Peyer's patch (tissue), 4 donors: ENCODE measurements at regions not wholly inside any gene's neighbourhood (a gene's known extent, or its start where the extent isn't known, plus 50 kb on each side); places are given as distances from the start of the nearest gene placed in this dataset.

ENCODE experiments used
- DNase-seq, 3 donors: peaks; one replicate each; pipeline ENCODE4 v3.0.0-alpha.2; 2017 to 2019
- H3K27ac ChIP-seq, 4 donors: fragments of 200-600 bp; sonication (generic); one replicate each; pipeline ENCODE4 v1.5.1; 2016 to 2019
- H3K27me3 ChIP-seq, 2 donors: fragments of 200-600 bp; sonication (generic); one replicate each; pipeline ENCODE4 v1.5.1; 2019
- H3K36me3 ChIP-seq, 3 donors: fragments of 200-600 bp; sonication (generic); one replicate each; pipeline ENCODE4 v1.5.1; 2016 to 2019
- H3K4me1 ChIP-seq, 4 donors: fragments of 200-600 bp; sonication (generic); one replicate each; pipeline ENCODE4 v1.5.1; 2016 to 2019
- H3K4me3 ChIP-seq, 4 donors: fragments of 200-600 bp; sonication (generic); 1 replicate in 3 of 4; 2 replicates in 1 of 4; pipeline ENCODE4 v1.5.1; 2016 to 2019; ENCODE audit warnings: mild to moderate bottlenecking in 1 of 4
- H3K9me3 ChIP-seq, 4 donors: fragments of 200-600 bp; sonication (generic); one replicate each; pipeline ENCODE4 v1.5.1; 2016 to 2019; ENCODE audit warnings: mild to moderate bottlenecking in 1 of 4
- CTCF ChIP-seq, 6 experiments: fragments of 450-650 bp in 4 of 6; fragments of 200-600 bp in 2 of 6; sonication (generic) in 1 of 6; IDR thresholded peaks; one replicate each; pipeline ENCODE4 v1.5.1; 2017 to 2019; ENCODE audit warnings: antibody characterized with exemption in 6 of 6, mild to moderate bottlenecking in 3 of 6, moderate library complexity in 1 of 6
- POLR2A ChIP-seq, 2 donors: fragments of 450-650 bp; IDR thresholded peaks; one replicate each; pipeline ENCODE4 v1.5.1; 2017; ENCODE audit warnings: antibody characterized with exemption in 2 of 2, mild to moderate bottlenecking in 2 of 2, moderate library complexity in 2 of 2

GRCh38 chr4:134393592-134393991, 192.0 kb upstream of the PABPC4L start:
- no peak for DNase-seq
- no peaks in the 10 kb centered on the region for H3K27me3 ChIP-seq

GRCh38 chr4:134390319-134390718, 188.7 kb upstream of the PABPC4L start:
- H3K4me3 ChIP-seq, result no peak overlapping the region
- H3K27ac ChIP-seq, result no peak overlapping the region
- H3K27me3 ChIP-seq, result no peaks in the 10 kb centered on the region
- TF ChIP-seq CTCF (IDR thresholded peaks at IDR 0.05) (no peak), POLR2A (IDR thresholded peaks at IDR 0.05) (no peak)
- no peaks in the 10 kb centered on the region for H3K9me3 ChIP-seq
- H3K4me1 ChIP-seq, result no peaks in the 10 kb centered on the region
- no peak for DNase-seq
- H3K36me3 ChIP-seq, result no peaks in the 10 kb centered on the region

More at GRCh38 chr4:134393592-134393991, 192.0 kb upstream of the PABPC4L start:
- H3K36me3 ChIP-seq, result no peaks in the 10 kb centered on the region
- TF ChIP-seq POLR2A (IDR thresholded peaks at IDR 0.05) (no peak), CTCF (IDR thresholded peaks at IDR 0.05) (no peak)
- H3K4me3 ChIP-seq, result no peak overlapping the region
- H3K4me1 ChIP-seq, result no peaks in the 10 kb centered on the region
- no peak overlapping the region for H3K27ac ChIP-seq
- H3K9me3 ChIP-seq, result no peaks in the 10 kb centered on the region

- DNase-seq, result no peak
- Histone ChIP-seq H3K9me3 (no peaks in the 10 kb centered on the region), H3K4me1 (no peaks in the 10 kb centered on the region), H3K27ac (no peak overlapping the region), H3K4me3 (no peak overlapping the region), H3K27me3 (no peaks in the 10 kb centered on the region), H3K36me3 (no peaks in the 10 kb centered on the region)
- TF ChIP-seq CTCF (IDR thresholded peaks at IDR 0.05), result no peak
- no peak for TF ChIP-seq POLR2A (IDR thresholded peaks at IDR 0.05)
Measured at GRCh38 chr4:134388351-134388750, 186.8 kb upstream of the PABPC4L start.

- no peak overlapping the region for H3K4me3 ChIP-seq
- H3K4me1 ChIP-seq, result no peaks in the 10 kb centered on the region
- H3K27me3 ChIP-seq, result no peaks in the 10 kb centered on the region
- H3K9me3 ChIP-seq, result no peaks in the 10 kb centered on the region
- DNase-seq, result no peak
- TF ChIP-seq POLR2A (IDR thresholded peaks at IDR 0.05), result no peak
- no peak for TF ChIP-seq CTCF (IDR thresholded peaks at IDR 0.05)
- no peak overlapping the region for H3K27ac ChIP-seq
- H3K36me3 ChIP-seq, result no peaks in the 10 kb centered on the region
Measured at GRCh38 chr4:134382478-134383227, 181.1 kb upstream of the PABPC4L start.

GRCh38 chr4:134375775-134376174, 174.2 kb upstream of the PABPC4L start:
- H3K27ac ChIP-seq, result no peak overlapping the region
- no peak for DNase-seq
- no peaks in the 10 kb centered on the region for H3K27me3 ChIP-seq
- no peaks in the 10 kb centered on the region for H3K4me1 ChIP-seq
- H3K36me3 ChIP-seq, result no peaks in the 10 kb centered on the region
- no peaks in the 10 kb centered on the region for H3K9me3 ChIP-seq
- no peak overlapping the region for H3K4me3 ChIP-seq
- no peak for TF ChIP-seq CTCF (IDR thresholded peaks at IDR 0.05)
- TF ChIP-seq POLR2A (IDR thresholded peaks at IDR 0.05), result no peak
